H9 (cell line): ENCODE measurements at regions not wholly inside any gene's neighbourhood (a gene's known extent, or its start where the extent isn't known, plus 50 kb on each side); places are given as distances from the start of the nearest gene placed in this dataset.

ENCODE experiments used
- DNase-seq: peaks from one replicate; pipeline ENCODE4 v3.0.0-alpha.2; 2017
- H2AFZ ChIP-seq: one replicate; pipeline ENCODE4 v1.6.1; 2013; ENCODE audit warnings: mild to moderate bottlenecking, low read length, control low read depth, moderate library complexity
- H2AK5ac ChIP-seq: 2 replicates; pipeline ENCODE4 v1.6.1; 2013; ENCODE audit warnings: low read length, control low read depth, mixed read lengths; ENCODE audit not compliant: insufficient read length
- H2BK120ac ChIP-seq: one replicate; pipeline ENCODE4 v1.6.1; 2013; ENCODE audit warnings: low read depth, mild to moderate bottlenecking, low read length, control low read depth, inconsistent platforms; ENCODE audit not compliant: poor library complexity, severe bottlenecking
- H2BK12ac ChIP-seq: 2 replicates; pipeline ENCODE4 v1.6.1; 2013; ENCODE audit warnings: low read length, control low read depth, mixed read lengths, low read depth; ENCODE audit not compliant: insufficient read length
- H2BK15ac ChIP-seq: 2 replicates; pipeline ENCODE4 v1.6.1; 2013; ENCODE audit warnings: low read depth, low read length, control low read depth
- H2BK20ac ChIP-seq: one replicate; pipeline ENCODE4 v1.6.1; 2013; ENCODE audit warnings: low read depth, mild to moderate bottlenecking, low read length, control low read depth, inconsistent platforms; ENCODE audit not compliant: poor library complexity, severe bottlenecking
- H2BK5ac ChIP-seq: 2 replicates; pipeline ENCODE4 v1.6.1; 2013; ENCODE audit warnings: low read length, control low read depth, mixed read lengths; ENCODE audit not compliant: insufficient read length
- H3K14ac ChIP-seq: 2 replicates; pipeline ENCODE4 v1.6.1; 2013; ENCODE audit warnings: low read length, control low read depth; ENCODE audit not compliant: insufficient read depth
- H3K18ac ChIP-seq: 2 replicates; pipeline ENCODE4 v1.6.1; 2013; ENCODE audit warnings: low read depth, mild to moderate bottlenecking, mixed read lengths, low read length, control low read depth; ENCODE audit not compliant: insufficient read length
- H3K23ac ChIP-seq: 2 replicates; pipeline ENCODE4 v1.6.1; 2013; ENCODE audit warnings: low read length, control low read depth, mixed read lengths, low read depth; ENCODE audit not compliant: insufficient read length
- H3K23me2 ChIP-seq: 2 replicates; pipeline ENCODE4 v1.6.1; 2013; ENCODE audit warnings: low read depth, mild to moderate bottlenecking, mixed read lengths, low read length, control low read depth; ENCODE audit not compliant: insufficient read length, poor library complexity, severe bottlenecking
- H3K27ac ChIP-seq: 2 replicates; pipeline ENCODE4 v1.5.1; 2013; ENCODE audit warnings: low read length, control low read depth, mixed read lengths, low read depth; ENCODE audit not compliant: insufficient read length
- H3K27me3 ChIP-seq: 2 replicates; pipeline ENCODE4 v1.6.1; 2013; ENCODE audit warnings: low read length, control low read depth, inconsistent platforms; ENCODE audit not compliant: insufficient read depth
- H3K4ac ChIP-seq: 2 replicates; pipeline ENCODE4 v1.6.1; 2013; ENCODE audit warnings: low read depth, mild to moderate bottlenecking, control low read depth, inconsistent platforms, low read length, moderate library complexity
- H3K4me1 ChIP-seq: 2 replicates; pipeline ENCODE4 v1.6.1; 2013; ENCODE audit warnings: low read length, control low read depth, inconsistent platforms; ENCODE audit not compliant: insufficient read depth
- H3K4me2 ChIP-seq: 2 replicates; pipeline ENCODE4 v1.6.1; 2013; ENCODE audit warnings: low read length, control low read depth, mixed read lengths; ENCODE audit not compliant: insufficient read length, insufficient read depth
- H3K56ac ChIP-seq: 2 replicates; pipeline ENCODE4 v1.6.1; 2013; ENCODE audit warnings: low read depth, mild to moderate bottlenecking, mixed read lengths, low read length, control low read depth; ENCODE audit not compliant: insufficient read length
- H3K79me1 ChIP-seq: 2 replicates; pipeline ENCODE4 v1.6.1; 2013; ENCODE audit warnings: low read depth, mild to moderate bottlenecking, moderate library complexity, low read length, control low read depth, inconsistent platforms; ENCODE audit not compliant: insufficient read depth, poor library complexity, severe bottlenecking
- H3K79me2 ChIP-seq: 2 replicates; pipeline ENCODE4 v1.6.1; 2013; ENCODE audit warnings: low read length, control low read depth, inconsistent platforms; ENCODE audit not compliant: insufficient read depth
- H3K9ac ChIP-seq: 2 replicates; pipeline ENCODE4 v1.6.1; 2013; ENCODE audit warnings: low read length, control low read depth, mixed read lengths; ENCODE audit not compliant: insufficient read length; ENCODE audit errors: extremely low read depth
- H3K9me3 ChIP-seq: one replicate; pipeline ENCODE4 v1.6.1; 2013; ENCODE audit warnings: low read depth, low read length, inconsistent platforms; ENCODE audit not compliant: control insufficient read depth
- H3T11ph ChIP-seq: one replicate; pipeline ENCODE4 v1.6.1; 2013; ENCODE audit warnings: mild to moderate bottlenecking, low read length, control low read depth, inconsistent platforms
- H4K20me1 ChIP-seq: one replicate; pipeline ENCODE4 v1.6.1; 2013; ENCODE audit not compliant: control insufficient read depth, insufficient read length, insufficient read depth
- H4K5ac ChIP-seq: 2 replicates; pipeline ENCODE4 v1.6.1; 2013; ENCODE audit warnings: low read depth, mild to moderate bottlenecking, mixed read lengths, low read length, control low read depth; ENCODE audit not compliant: insufficient read length
- H4K8ac ChIP-seq: replicated peaks from 2 replicates; pipeline ENCODE4 v1.6.1; 2013; ENCODE audit warnings: low read length, control low read depth, mixed read lengths, low read depth; ENCODE audit not compliant: insufficient read length
- H4K91ac ChIP-seq: 2 replicates; pipeline ENCODE4 v1.6.1; 2013; ENCODE audit warnings: low read depth, mild to moderate bottlenecking, moderate library complexity, mixed read lengths, low read length, control low read depth; ENCODE audit not compliant: insufficient read length
- H3K27ac Mint-ChIP-seq, 3 experiments: 2 replicates in 2 of 3; 3 replicates in 1 of 3; pipeline ENCODE4 v1.8.0; 2020 to 2021; ENCODE audit warnings: mixed read lengths in 3 of 3, mild to moderate bottlenecking in 1 of 3, moderate library complexity in 1 of 3
- H3K27me3 Mint-ChIP-seq: 2 replicates; pipeline ENCODE4 v1.8.0; 2021; ENCODE audit warnings: low read depth, mild to moderate bottlenecking, moderate library complexity, mixed read lengths
- H3K36me3 Mint-ChIP-seq, 3 experiments: 2 replicates in 2 of 3; 3 replicates in 1 of 3; pipeline ENCODE4 v1.8.0; 2020 to 2021; ENCODE audit warnings: low read depth in 3 of 3, mixed read lengths in 3 of 3; ENCODE audit not compliant: insufficient read depth in 1 of 3
- H3K4me1 Mint-ChIP-seq, 2 experiments: 2 replicates each; pipeline ENCODE4 v1.8.0; 2020; ENCODE audit warnings: mixed read lengths in 2 of 2
- H3K4me3 Mint-ChIP-seq, 2 experiments: 2 replicates in 1 of 2; 3 replicates in 1 of 2; pipeline ENCODE4 v1.8.0; 2020 to 2021; ENCODE audit warnings: mild to moderate bottlenecking in 2 of 2, mixed read lengths in 2 of 2, moderate library complexity in 1 of 2
- H3K9me3 Mint-ChIP-seq, 2 experiments: 2 replicates in 1 of 2; 3 replicates in 1 of 2; pipeline ENCODE4 v1.8.0; 2020; ENCODE audit warnings: mild to moderate bottlenecking in 2 of 2, mixed read lengths in 2 of 2, moderate library complexity in 1 of 2
- WGBS: extraction: QIAGEN DNeasy Blood & Tissue Kit; methylation state at CpG from one replicate; pipeline ENCODE4 v1.1.7; 2013; ENCODE audit warnings: missing lambda C conversion rate, low lambda C conversion rate, mixed read lengths; ENCODE audit not compliant: insufficient read length; ENCODE audit errors: extremely low coverage; 5-methylcytosine and 5-hydroxymethylcytosine counted together
- TF ChIP-seq, protein P1 (sequence below): fragments of 200-600 bp; sonication (generic); conservative IDR thresholded peaks from 3 replicates; pipeline ENCODE4 v1.8.0; 2021; ENCODE audit warnings: antibody characterized with exemption, mild to moderate bottlenecking

DNA sequence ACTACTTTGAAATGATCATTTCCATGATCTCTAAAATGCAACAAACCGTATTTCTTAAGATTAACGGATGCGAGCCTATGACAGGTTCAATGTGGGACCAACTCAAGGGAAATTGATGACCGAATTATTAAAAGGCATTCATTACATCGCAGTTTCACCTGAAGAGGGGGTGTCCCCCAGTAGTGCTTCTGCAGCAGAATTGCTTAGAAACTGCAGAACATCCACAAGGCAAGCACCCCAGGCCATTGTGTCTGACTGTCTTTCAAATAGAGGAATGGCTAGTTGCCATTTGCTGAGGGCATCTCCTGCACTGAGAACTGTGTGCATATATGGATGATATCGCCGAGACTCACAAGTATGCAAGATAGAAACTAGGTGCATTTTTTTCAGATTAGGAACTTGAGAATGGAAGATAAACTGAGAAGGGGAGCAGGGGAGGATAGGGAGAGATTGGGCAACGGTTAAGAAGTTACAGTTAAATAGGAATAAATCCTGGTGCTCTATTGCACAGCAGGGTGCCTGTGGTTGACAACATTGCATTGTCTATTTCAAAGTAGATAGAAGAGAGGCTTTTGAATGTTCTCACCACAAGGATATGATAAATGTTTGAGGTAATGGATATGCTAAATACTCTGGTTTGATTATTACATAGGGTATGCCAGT lies 234.3 kb upstream of the PLEKHG7 start:
- Mint-ChIP-seq H3K4me1 (peaks cover 58 to 68% of the 10 kb centered on the region in 2 experiments), H3K36me3 (no peaks in the 10 kb centered on the region; a peak in 1 of 7 replicates), H3K9me3 (no peaks in the 10 kb centered on the region; a peak in 1 of 5 replicates), H3K27ac (no peak overlapping the region), H3K4me3 (no peak overlapping the region), H3K27me3 (no peaks in the 10 kb centered on the region)
- Histone ChIP-seq H4K8ac (no peak overlapping the region), H2BK120ac (no peak overlapping the region), H3K79me2 (no peaks in the 10 kb centered on the region), H3K14ac (no peak overlapping the region), H2AFZ (no peak overlapping the region), H3K56ac (no peak overlapping the region), H3K4me2 (no peak overlapping the region), H3T11ph (no peak overlapping the region), H3K79me1 (no peaks in the 10 kb centered on the region), H4K5ac (no peak overlapping the region), H3K27me3 (no peaks in the 10 kb centered on the region), H2BK15ac (no peak overlapping the region), H3K9me3 (no peaks in the 10 kb centered on the region), H3K27ac (no peak overlapping the region), H2AK5ac (no peak overlapping the region), H3K18ac (no peak overlapping the region), H2BK5ac (no peak overlapping the region), H3K9ac (no peak overlapping the region), H2BK20ac (no peak overlapping the region), H4K20me1 (no peaks in the 10 kb centered on the region), H4K91ac (no peak overlapping the region), H3K23ac (no peak overlapping the region), H3K4ac (no peak overlapping the region), H2BK12ac (no peak overlapping the region), H3K4me1 (peaks cover 14% of the 10 kb centered on the region), H3K23me2 (no peaks in the 10 kb centered on the region)
- no CpG with 5 or more reads among the region's 8 CpGs for WGBS
- no peak for DNase-seq
- TF ChIP-seq, protein P1, sequence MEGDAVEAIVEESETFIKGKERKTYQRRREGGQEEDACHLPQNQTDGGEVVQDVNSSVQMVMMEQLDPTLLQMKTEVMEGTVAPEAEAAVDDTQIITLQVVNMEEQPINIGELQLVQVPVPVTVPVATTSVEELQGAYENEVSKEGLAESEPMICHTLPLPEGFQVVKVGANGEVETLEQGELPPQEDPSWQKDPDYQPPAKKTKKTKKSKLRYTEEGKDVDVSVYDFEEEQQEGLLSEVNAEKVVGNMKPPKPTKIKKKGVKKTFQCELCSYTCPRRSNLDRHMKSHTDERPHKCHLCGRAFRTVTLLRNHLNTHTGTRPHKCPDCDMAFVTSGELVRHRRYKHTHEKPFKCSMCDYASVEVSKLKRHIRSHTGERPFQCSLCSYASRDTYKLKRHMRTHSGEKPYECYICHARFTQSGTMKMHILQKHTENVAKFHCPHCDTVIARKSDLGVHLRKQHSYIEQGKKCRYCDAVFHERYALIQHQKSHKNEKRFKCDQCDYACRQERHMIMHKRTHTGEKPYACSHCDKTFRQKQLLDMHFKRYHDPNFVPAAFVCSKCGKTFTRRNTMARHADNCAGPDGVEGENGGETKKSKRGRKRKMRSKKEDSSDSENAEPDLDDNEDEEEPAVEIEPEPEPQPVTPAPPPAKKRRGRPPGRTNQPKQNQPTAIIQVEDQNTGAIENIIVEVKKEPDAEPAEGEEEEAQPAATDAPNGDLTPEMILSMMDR = no peak
